Activated CD8-positive, alpha-beta memory T cell treated with anti-CD3 and anti-CD28 coated beads, Interleukin-2, amount 50 U/mL, for 4 hours (primary cell): ENCODE measurements at regions not wholly inside any gene's neighbourhood (a gene's known extent, or its start where the extent isn't known, plus 50 kb on each side); places are given as distances from the start of the nearest gene placed in this dataset.

ENCODE experiments used
- DNase-seq: peaks from one replicate; pipeline ENCODE4 v3.0.0-alpha.2; 2020

DNA sequence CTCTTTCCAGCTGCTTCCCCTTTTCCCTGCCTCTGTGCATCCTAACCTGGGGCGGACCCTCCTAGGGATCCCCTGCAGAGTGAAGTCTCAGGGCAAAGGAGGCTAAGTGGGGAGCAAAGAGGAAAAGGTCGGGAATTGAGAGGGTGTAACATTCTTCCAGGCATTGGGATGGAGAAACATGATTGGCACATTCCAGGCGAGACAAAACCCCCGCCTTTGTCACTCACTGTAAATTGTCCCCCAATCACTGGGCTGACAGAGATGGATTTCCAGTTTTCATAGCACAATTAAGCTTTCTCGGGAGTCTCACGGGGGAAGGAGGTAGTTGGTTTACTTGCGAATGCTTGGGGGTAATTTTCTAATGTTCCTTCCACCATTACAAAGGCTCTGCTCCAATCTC, 74.9 kb downstream of the MIAT start:
- no peak for DNase-seq

DNA sequence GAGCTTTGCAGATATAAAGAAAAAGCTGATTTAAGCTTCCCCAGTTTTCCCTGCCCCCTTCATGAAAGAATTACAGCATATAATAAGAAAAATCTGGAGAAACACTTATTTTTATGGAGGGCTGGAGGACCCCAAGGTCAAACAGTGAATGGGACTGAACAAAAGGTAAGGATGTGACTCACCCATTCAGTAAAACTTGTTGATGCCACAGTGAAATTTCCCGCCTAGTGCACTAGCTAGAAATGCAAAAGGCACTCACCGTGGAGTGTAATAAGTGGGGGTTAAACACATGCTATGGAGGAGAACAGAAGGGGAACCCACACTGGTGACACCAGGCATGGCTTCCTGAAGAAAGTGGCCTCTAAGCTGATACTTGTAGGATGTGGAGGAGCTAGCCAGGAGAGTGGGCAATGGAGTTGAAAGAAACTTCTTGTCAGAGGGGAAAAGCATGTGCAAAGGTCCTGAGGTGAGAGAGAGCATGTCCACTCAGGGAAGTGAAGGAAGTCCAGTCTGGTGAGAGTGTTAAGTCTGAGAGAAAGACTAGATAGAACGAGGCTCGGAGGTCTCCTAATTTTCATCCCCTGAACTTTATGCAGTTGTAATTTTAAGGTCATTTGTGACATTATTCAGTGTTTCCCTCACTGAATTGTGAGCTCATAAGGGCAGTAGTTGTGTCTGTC, 77.1 kb downstream of the MIAT start:
- no peak for DNase-seq

DNA sequence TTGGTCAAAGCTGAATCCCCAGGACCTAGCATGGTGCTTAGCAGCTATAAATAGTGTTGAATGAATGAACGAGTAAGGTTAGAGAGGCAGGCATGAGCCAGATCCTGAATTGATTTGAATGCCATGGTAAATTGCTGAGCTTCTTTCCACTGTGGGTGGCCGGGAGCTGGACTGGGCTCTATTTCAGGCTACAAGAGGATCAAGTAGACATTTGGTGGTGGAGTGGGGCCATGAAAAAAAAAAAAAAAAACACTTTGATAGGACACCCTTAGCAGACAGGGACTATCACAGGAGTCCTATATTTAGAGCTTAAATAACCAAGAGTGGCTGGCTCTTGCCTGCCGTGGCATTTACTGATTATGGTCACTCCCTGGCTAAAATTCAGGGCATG, 77.6 kb downstream of the MIAT start:
- no peak for DNase-seq

DNA sequence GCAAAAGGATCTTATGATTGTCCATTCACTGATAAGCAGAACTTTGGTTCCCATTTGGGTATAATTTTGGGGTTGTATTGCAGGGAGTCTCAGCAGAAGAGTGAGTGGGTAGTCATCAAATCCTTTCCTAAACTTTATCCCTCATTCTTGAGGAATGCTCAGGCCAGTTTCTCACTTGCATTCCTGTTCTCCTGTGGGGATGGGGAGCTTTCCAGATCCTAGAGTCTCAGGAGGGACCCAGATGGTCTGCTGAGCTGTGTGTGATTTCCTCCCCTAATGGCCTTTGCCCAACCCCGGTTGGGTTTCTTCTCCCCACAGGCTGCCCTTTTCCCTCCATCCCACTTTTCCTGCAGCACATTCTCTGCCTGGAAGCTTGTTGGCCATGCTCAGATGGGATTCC, 79.9 kb downstream of the MIAT start:
- no peak for DNase-seq

DNA sequence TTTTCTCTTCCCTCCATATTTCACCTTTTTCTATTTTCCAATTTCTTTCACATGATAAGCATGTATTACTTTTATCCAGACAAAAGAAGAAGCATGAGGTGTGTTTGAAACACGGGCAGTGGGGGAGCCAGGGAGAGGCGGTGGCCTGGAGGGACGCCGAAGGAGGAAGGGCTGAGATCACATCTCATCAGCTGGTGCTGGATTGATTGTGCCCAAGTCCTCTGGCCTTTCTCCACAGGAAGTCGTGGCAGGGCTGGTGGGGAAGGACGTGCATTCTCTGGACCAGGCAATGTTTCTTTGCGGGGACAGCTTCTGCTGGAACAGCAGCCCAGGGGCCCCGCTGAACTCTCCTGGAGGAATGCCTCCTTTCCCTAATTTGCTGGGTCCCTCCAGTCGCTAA, 82.9 kb downstream of the MIAT start:
- DNase-seq = no peak

DNA sequence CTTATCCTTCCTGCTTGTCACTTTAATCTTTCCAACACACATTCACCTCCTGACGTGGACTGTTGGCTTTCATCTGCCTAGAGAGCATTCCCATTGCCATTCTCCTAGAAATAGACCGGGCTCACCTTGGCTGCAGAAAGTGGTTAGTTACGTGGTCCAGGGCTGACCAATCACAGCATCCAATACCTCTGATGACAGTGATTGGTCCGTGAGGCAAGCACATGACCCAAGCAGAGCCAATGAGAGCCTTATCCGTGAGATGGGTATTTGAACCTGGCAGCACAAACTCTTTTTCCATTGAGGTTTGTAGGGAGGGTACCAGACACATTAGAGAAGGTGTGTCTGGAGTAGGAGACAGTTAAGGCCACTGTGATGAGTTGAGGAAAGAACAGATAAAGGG, 85.8 kb downstream of the MIAT start:
- DNase-seq = no peak

DNA sequence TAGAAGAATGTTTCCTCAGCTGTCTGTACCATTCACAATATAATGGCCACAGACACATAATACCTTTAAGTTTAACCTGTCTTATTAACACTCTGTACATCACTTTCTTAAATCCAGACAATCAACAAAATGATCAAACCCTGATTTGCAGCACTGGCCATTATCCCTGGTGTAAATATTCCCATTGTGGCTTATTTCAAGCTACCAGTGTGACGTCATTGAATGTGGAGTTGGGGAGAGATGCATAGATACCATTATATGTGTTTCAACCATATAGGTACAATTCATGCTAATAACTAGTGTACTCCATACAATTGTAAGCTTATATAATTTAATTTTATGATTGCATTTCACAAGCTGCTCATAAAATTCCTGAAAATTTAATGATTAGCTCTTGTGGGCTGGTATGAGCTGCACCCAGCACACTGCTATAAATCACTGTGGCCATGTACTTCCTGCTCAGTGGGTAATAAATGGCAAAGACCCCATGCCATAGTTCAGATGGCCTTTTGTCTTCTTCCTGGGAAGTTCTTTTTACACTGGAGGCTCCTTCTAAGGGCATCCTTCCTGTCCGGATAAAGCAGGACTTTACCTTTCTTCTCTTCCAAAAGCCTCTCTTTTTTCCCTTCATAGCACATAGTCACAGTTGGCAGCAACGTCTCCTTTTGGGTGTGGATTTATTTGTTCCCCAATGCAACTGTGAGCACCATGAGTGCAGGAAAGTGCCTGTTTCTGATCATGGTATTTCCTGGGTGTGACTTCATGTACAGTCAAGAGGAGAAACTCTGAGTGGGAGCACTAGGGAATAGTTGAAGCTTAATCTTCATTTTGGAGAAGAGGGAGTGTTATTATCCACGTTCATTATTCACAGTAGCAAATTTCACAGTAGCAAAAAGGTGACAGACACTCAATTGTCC, 87.8 kb downstream of the MIAT start:
- DNase-seq = no peak

DNA sequence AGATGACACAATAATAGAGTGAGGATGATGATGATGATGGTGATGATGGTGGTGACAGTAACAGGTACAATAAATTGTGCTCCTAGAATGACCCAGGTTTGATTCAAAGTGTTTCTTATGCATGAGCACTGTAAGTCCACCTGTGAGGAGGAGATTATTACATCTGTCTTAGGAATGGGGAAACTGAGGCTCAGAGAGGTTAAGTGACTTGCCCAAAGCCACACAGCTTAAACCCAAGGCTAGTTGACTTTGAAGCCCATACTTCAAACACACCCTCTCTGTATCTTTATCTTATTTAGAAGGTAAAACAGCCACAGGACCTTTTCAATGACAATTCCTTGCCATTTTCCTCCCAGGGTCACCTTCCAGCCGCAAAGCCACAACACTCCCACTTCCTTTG, 88.9 kb downstream of the MIAT start:
- no peak for DNase-seq

DNA sequence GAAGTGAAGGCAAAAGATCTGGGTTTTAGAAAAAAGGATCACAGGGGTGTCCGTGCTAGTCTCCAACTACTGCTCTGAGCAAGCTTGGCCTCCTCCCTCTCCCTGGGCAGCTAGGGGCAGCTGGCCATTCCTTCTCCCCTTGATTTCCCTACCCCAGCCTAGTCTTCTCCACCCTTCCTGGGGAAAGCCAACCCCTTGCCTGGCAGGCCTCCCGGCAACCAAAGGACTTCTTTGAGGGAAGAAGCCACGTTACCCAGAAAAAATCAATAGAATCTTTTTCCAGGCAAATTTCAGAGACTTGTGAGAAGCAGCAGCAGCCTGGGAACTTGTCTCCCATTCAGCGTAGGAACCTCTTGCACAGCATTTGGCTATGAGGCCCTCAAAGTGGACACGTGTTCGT, 91.5 kb downstream of the MIAT start:
- DNase-seq = no peak

DNA sequence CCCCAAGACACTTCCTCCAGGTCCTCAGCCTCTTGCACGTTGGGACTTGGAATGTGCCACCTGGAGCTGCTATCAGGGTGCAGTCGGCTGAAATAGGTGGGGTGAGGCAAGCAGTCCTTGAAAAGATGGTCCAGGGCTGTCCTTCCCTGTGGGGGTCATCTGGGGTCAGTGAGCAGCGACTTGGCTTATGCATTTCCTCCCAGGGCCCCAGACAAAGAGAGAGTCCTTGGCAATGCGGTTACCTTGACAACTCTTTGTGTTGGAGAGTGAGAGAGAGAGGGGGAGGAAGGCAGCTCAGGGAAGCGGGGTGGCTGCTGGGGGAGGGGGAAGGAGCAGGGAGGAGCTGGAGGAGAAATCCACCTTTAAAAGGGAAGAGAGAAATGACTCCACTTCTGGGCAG, 93.8 kb downstream of the MIAT start:
- DNase-seq = no peak

DNA sequence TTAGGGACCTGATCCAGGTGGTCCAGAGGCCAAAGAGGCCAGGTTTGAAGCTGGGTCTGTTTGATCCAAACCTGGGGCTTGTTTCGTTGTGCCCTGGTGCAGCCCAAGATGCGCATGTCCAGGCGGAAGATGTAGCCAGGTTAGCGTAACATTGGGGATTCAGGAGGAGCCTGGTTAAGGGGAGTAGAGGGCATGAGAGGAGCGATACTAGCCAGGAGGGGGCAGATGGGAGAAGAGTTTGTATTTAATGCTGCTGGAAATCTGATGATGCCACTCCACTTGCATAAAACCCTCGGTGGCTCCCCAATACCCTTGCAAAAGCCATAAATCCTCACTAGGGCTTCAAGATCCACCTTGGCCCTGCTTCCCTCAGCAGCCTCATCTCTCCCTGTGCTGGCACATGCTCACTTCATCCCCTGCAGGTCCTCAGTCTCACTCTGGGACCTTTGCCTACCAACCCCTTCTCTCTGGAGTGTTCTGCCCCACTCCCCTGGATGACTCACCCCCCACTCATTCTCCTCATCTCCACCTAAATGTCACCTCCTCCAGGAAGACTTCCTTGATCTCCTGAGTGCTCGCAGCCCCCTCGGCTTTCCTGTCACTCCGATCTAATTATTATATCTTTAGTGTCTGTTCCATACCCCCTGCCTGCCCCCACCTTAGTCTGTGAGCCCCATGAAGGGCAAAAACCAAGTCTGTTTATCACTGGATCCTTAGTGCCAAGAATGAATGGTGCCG, 95.9 kb downstream of the MIAT start:
- no peak for DNase-seq

DNA sequence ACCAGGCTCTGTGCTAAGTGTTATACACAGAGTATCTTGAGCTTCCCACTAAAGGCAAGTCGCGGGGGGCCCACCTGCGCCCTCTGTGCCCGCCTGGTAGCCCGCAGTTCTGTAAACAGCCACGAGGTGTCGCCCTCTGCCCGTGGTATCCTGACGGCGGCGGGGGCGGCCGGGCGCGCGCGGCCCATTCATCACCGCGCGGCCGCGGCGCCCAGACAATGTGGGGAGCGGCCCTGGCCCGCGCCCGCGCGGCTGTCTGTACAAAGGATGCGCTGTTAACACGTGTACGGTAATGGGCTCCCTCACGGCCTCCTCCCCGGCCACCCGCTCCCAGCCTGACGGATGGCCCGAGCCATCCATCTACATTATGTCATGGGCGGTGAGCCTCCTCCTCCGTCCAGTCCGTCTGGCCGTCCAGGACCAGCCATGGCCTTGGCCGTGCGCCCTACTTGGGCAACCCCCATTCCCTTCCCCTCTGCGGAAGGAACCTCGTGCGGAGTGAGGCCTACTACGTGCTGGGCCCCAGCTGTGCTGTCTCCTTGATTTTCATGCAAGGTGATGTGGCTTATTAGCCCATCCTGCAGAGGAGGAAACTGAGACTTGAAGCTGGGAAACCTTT, 99.4 kb downstream of the MIAT start:
- DNase-seq = peak; percentile 50

DNA sequence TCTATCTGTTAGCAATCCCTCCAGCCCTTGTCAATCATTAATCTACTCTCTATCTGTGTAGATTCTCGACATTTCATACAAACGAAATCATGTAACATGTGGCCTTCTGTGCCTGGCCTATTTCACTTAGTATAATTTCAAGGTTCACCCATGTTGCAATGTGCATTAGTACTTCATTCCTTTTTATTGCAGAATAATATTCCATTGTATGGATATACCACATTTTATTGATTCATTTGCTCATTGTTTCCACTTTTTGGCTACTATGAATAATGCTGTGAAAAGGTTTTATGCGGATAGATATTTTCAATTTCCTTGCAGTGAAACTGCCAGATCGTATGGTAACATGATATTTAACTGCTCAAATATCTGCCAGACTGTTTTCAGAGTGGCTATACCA, 100.1 kb downstream of the MIAT start:
- DNase-seq = no peak

DNA sequence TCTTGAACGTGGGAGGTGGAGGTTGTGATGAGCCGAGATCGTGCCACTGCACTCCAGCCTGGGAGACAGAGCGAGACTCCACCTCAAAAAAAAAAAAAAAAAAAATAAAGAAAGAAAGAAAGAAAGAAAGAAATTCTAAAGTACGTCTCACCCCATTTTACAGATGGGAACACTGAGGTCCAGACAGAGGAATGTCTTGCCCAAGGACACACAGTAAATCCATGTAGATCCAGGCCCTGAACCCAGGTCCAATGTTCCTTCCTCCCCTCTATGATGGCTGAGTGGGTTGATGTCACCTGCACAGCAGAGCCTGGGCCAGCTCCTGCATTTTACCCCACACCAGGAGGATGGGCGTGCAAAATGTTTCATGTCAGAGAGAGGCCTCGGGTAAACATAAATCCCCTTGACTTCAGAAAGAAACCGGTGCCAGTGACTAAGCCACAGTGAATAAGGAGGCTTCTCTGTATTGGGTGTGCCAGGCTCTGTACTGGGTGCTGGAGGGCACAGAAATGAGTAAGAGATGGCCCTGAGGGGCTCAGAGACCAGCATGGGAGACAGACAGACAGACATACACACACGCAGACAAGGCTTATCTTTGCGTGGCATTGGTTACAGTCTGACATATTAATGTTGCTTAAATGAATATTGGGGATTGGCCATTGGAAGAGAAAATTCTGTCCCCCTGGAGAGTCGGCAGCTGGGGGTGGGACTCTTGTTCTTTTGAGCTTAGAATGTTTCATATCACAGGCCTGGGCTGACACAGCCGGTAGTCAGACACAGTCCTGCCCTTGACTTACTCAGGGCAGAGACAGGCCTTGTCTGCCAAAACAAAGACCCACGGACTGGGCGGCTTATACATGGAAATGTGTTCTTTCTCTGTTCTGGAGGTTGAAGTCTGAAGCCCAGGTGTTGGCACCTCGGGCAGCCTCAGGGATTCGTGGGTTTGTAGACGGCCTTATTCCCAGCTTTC, 105.4 kb downstream of the MIAT start:
- no peak for DNase-seq

DNA sequence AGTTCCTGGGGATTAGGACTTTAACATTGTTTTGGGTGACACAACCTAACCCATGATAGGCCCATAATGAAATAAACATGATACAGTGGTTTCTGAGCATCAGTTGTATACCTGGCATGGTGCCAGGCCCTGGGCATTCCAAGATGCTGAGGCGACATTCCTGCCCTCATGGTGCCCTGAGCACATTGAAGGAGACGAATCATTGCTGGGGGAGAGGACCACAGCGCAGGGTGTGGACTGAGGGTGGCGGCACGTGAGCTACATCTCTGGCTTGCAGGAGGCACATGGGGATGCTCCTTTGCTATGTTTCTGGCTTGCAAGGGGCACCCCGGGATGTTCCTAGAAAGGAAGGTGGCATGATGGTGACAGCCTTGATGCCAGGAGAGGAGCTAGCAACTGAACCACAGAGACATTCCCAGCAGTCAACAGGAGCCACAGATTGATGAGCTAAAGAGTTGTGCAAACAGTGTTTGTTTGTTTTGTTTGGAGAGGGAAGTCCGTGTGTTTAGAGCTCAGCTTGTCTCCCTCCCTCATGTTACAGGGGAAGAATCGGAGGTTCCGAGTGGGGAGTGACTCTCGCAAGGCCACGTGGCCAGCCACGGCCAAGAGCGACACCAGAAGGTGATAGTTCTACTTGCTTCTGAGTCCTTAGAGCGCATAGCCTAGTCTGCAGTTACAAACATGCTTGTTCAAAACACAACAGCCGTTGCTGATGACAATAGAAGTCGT, 106.4 kb downstream of the MIAT start:
- DNase-seq = no peak

DNA sequence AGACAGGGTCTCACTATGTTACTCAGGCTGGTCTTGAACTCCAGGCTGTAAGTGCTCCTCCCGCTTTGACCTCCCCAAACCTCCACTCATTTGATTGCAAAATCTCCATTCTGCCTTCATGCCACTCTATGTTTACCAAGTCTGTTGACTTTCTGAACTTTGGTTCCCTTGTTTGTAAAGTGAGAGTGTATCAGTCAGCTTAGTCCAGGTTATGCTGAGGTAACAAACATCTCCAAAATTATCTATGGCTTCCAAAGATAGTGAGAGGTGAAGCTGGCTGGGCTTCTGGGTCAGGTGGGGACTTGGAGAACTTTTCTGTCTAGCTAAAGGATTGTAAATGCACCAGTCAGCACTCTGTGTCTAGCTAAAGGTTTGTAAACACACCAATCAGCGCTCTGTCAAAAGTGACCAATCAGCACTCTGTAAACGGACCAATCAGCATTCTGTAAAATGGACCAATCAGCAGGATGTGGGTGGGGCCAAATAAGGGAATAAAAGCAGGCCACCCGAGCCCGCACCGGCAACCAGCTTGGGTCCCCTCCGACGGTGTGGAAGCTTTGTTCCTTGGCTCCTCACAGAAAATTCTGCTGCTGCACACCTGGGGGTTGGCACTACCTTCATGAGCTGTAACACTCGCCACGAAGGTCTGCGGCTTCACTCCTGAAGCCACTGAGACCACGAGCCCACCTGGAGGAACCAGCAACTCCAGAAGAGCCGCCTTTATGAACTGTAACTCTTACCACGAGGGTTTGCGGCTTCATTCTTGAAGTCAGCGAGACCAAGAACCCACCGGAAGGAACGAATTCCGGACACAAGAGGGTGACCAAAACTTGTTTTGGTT, 109.3 kb downstream of the MIAT start:
- DNase-seq = no peak

DNA sequence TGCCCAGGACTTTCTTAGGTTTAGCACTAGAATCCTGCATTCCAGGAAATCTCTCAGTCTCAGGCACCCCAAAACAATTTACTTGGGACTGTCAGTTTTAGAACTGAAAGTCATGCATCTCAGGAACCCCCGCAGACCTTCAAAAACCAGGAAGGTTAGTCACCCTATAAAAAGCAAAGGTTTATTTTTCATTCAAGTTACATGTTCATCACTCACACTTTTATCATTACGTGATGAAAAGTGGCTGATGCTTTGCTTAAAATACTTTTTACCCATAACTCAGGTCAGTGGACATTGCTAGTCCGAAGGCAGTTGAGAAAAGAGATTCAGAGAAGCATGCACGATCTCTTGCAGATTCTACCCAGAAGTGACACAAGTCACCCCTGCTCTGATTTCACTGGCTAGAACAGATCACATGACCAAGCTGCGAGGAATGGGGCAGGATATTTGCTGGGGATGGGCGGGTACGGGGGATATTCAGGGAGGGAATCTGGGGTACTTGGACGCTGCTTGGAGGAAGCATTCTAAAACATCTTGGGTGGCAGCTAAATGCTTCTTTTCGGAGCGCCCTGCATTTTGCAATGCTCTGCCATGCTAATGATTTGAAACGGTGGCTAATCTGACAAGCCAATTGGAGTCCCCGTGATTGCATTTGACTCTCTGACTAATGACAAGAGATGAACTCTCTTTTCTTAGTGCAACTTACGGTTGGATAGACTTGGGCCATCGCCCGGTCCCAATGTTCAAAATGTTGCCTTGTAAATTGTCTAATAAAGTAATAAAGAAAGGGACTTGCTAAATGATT, 110.2 kb downstream of the MIAT start:
- no peak for DNase-seq

DNA sequence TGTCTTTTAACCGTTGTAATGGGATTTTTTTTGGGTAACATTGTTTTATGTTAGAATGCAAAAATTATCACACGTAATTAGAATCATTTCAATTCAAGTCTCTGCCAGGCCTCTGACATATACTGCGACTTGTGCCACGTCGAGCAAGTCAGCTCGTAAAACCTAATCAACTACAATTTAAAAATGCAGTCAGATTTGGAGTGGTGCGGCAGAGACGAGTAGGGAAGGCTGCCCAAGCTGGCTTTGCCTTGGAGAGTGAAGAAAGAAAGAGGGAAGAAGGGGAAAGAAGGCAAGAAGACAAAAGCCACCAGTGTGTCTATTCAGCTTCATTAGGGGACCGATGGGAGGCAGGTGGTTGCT, 110.7 kb downstream of the MIAT start:
- no peak for DNase-seq

DNA sequence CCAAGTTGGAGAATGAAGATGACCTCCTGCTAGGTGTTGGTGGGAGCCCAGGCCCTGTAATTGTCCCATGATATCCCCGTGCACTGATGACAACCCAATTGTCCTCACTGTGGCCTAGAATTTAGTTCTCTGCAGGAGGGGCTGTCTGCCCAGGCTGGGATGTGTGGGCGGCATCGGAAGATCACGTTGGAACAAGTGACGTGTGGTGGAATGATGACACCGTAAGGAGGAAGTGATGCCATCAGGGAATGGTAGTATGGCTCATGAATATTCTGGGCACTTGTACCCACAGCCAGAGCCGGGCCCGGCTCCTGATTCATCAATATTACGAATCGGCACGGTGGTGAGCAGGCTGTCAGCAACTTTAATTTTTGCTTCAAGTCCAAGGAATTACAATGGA, 111.6 kb downstream of the MIAT start:
- DNase-seq = no peak

DNA sequence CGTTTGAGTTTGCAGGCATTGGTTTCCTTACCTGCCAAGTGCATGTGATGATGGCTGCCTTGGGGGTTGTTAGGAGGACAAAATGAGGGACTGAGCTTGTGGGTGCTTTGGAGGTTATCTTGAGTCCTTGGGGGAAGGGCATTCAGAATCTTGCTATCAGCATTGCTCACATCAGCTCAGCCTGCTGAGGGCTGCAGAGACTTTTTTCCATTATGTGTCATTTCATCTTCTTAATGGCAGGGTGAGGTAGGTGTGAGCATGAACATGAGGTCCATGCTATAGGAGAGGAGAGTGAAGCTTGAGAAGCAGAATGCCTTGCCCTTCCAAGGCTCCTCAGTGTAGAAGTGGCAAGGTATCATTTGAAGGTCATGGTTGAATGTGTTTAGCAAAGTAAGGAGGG, 112.3 kb downstream of the MIAT start:
- no peak for DNase-seq
